HG02798 (cell line): ENCODE measurements at regions not wholly inside any gene's neighbourhood (a gene's known extent, or its start where the extent isn't known, plus 50 kb on each side); places are given as distances from the start of the nearest gene placed in this dataset.
"Not testable (repeated sequence)": the region's sequence is repeated elsewhere in the genome, so short reads cannot be mapped to it uniquely, and the experiment has no call there.

Source experiments
- ATAC-seq: cut with Tn5 transposase; IDR thresholded peaks from one replicate; pipeline ENCODE4 v1.9.1; 2021; ENCODE audit warnings: mild to moderate bottlenecking; ENCODE audit not compliant: unreplicated experiment, poor library complexity

DNA sequence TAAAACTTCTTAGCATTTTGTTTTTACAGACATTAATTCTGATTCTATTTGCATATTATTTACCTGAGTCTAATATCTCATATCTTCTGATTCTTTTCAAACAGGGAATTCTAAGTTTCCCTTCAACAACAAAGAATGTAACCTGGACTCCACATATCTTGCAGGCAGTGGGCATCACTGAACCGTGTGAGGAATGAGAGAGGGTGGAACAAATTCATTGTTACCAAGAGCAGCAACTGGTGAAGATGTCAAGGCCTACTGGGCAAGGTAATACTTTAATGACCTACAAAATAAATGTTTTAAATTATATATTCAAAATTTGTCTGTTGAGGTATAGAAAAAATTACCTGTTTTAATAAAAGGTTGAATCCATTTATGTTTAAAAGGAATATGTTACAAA is 455.3 kb upstream of the TUSC1 start:
- ATAC-seq, result no peak

- no peak for ATAC-seq
These were observed 454.6 kb upstream of the TUSC1 start for GRCh38 chr9:26132746-26133312.

DNA sequence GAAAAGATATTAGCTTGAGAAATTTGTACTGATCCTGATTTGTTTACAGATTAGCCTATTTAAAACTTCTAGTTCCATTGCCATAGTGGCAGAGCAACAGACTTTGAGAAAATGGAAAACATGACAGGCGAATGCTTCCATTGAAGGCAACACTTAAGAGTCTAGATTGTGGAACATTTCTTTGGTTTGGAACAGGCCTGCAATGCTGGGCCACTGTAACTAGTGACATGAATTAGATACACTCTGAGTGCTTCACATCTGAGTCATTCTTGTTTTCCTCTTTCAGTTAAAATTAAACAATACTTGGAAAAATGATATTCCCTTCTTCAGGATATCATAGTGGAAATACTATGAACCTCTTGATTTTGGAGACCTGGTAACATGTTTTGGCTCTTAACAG is 453.6 kb upstream of the TUSC1 start:
- no peak for ATAC-seq

GRCh38 chr9:26129217-26129616 is 451.0 kb upstream of the TUSC1 start:
- no peak for ATAC-seq

DNA sequence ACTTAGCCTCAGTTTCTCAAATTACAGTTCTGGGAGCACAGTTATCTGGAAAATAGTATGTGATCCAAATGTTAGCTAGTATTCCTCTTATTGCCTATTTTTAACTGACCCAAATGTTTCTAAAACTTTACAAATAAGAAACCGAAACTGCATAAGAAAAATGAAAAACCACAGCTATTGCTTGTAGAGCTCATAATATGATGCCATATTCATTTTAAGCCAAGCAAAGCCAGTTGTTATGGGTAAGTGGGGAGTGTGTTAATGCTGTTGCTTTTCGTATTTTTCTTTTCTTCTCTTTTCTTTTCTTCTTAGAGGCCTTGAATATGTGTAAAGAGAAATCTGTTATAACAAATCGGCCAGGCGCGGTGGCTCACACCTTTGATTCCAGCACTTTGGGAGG is 447.4 kb upstream of the TUSC1 start:
- ATAC-seq, result no peak

DNA sequence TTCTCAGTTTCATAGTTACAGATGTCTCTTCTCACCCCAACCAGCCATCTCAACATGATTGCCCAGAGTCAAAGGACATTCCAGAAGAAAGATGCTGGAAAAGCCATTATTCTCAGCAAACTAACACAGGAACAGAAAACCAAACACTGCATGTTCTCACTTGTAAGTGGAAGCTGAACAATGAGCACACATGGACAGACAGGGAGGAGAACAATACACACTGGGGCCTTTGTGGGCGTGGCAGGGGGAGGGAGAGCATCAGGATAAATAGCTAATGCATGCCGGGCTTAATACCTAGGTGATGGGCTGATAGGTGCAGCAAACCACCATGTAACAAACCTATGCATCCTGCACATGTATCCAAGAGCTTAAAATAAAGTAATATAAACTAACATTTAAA is 437.8 kb upstream of the TUSC1 start:
- ATAC-seq, result not testable (repeated sequence)

DNA sequence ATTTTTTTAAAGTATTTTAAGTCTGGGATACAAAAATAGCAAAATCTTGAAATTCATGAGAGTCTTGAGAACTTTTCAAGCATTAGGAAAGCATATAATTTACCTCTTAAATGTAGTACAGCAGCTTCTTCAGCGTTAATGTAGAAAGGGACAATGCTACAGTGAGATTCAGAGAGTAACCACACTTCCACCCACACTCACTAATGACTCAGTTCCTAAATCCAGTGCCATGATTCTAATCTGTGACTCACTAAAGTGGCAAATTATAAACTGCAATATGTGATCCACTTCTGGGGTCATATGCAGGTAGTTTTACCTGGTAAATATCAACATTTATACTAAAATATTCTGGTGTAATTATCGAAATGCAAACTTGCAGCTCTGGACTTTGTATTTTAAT is 434.5 kb upstream of the TUSC1 start:
- ATAC-seq, result no peak

DNA sequence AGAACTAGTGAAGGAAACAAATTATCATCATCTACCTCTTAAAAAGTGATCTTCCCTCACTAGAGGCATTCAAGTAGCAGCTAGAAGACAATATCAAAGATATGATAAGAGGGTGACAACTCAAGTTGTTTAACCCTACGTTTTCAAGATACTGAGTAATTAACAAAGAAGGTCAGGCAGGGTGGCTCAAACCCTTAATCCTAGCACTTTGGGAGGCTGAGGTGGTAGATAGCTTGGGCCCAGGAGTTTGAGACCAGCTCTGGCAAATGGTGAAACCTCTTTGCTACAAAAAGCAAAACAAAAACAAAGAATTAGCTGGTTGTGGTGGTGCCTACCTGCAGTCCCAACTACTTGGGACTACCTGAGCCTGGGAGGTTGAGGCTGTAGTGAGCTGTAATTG is 408.2 kb upstream of the TUSC1 start:
- no peak for ATAC-seq

- no peak for ATAC-seq
These were observed 403.6 kb upstream of the TUSC1 start for GRCh38 chr9:26081847-26082246.

- ATAC-seq, result no peak
These were observed 400.5 kb upstream of the TUSC1 start for GRCh38 chr9:26078706-26079105.

- no peak for ATAC-seq
These were observed 399.6 kb upstream of the TUSC1 start for GRCh38 chr9:26077860-26078259.

DNA sequence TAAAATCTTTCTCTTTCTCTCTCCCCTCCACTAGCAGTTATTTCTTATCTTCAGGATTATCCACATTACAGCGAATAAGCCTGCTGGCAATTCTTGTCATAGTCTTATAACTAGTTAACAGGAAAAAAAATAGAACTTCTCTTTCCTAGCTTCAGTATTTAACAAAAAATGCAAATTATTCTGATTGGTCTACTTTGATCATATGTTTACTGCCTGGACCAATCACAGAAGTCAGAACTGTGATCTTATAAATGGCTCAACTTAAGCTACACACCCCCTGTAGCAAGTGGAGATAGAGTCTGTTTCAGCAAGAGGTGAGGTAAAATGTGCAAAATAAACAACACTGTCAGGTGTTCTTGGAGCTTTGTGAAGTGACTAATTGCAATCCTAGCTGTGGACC is 389.4 kb upstream of the TUSC1 start:
- ATAC-seq, result no peak

DNA sequence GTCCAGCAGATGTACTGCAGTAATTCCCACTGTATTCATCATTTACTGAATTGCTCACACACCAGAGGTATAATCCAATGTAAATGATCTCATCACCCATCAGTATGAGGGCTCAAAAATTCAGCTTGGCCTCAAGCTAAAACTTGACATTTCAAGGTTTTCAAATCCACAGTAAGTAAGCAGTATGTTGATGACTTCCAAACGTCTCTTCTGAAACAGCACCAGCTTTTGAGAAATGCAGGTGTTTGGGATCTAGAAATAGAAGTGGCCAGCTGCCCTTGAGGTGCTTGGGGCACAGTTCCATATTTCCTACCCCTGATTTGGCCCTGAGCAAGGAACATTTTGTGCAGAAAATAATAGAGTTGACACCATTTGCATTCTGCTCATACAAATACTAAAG is 388.0 kb upstream of the TUSC1 start:
- no peak for ATAC-seq

DNA sequence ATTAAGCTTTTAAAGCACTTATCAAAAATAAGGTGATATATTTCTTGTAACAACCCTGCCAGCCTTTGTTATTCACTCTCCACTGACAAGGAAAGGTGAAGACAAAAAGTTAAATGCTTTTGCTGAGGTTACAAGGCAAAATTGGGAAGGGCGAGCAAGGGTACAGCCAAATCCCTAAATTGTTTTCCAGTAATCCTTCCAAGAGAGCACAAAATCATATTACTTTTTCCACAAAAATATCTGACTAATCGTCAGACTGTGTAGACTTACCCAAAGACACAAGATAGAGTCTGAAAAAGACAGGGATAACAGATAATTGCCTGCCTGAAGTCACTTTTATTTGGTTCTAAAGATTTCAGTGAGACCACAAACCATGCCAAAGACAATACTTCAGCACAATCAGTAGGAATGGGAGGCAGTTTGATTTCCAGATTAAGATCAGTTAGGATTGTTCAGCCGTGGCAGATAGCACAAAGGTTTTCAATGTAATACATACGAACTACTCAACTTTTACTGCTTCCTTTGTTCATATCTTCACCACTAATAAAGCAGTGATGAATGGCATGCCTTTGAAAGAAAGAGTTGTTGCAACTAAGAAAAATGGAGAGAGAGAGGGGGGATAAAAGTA is 383.8 kb upstream of the TUSC1 start:
- no peak for ATAC-seq

DNA sequence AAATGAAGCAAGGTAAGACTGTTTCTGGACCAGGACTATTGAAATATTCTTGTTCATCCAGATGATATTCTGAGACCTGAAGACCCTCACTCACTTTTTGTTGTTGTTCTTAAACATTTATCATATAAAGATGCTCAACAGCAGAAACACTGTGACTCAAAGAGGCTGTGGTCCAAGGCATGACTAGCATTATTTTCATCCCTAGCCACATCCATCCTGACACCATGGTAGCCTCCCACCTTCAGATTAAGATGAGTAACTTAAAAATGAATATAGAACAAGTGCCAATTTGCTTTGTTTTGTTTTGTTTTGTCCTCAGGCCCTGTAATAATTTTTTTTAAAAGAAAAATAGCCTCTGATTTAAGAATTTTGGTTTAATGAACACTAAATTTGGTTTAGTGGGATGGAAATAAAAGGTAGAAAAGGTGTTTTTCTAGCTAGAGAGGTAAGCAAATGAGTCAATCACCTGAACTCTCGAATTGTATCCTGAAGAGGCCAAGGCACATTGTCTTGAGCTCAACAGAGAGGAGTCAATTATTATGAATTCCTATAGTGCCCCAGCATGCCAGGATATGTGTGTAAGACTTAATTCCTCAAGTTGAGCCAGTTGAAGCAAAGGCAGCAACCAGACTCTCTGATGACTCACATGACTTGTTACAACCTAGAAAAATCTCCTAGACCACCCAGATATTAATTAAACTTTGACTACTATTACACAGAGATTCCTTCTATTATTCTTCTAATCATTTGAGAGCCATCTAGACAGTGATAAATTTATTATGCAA is 380.1 kb upstream of the TUSC1 start:
- ATAC-seq, result no peak

DNA sequence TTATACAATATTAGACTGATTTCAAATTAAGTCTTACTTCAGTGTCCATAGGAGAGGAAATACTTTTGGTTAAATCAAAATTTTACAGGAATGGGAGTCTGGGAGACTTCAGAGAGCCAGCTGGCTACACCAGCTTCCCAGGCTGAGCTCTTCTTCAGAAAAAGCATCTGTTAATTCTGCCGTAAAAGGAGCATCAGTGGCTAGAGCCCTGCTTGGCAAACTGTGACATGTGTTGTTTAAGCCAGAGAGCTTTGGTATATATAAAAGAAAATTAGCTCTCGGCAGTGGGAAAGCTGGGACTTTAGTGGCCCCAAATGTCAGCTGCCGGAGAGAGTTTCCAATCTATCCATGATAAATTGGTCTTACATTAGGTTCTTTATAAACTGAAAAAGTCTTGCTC is 378.8 kb upstream of the TUSC1 start:
- no peak for ATAC-seq

DNA sequence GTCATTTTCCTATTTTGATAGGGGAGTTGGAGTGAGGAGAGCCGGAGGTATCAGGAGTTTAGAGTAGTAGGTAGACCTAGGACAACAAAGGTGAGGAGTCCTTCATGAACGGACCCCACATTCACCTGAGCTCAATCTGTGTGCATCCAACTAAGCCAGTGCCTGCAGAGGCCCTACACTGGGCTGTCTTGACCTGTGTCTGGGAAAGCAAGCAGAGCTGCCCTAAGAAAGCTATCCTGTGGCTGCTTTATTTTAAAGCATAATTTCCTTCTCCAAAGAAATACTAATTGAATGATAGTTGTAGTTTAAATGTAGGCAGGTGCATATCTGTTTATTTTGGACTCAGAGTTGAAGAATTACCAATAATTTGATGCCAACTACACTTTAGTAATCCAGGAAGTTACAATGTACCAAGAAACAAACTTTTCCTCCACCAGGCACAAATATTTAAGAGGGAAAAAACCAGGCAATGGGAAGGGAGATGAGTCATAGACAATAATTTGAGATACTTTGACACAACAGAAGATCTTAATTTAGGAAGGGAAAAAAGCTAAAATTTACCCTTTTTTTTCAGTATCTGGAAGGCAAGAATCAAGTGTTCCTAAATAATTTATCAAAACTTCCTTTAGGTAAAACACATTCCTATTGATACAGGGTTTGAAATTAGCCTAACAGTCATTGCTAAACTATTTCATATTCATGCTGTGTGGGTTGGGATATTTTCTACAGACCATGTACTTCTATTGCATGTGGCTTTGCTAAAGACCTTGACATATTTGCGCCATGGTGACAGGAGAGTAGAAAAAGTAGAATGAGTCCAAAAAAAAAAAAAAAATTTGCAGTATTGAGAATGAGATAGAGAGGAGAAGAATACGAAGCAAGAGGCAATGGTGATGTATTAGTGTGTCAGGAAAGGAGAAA is 376.6 kb upstream of the TUSC1 start:
- no peak for ATAC-seq

DNA sequence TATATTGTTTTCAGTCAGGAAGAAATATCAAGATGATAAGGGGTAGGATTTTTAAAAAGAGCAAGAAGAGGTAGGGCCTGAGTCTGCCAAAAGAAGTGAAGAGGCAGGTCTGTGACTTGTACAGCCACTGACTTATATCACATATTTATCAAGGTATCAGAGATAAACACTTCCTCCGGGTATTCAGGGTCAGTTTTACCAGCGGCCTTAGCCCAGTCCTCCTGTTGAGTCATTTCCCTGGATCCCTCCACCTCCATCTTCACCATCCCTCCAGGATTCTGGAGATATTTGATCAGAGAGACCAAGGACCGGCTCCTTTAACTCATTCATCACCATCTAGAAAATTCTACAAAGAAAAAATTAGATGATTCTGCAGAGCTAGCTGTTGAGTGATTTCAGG is 375.7 kb upstream of the TUSC1 start:
- no peak for ATAC-seq

GRCh38 chr9:26043431-26043830 is 365.2 kb upstream of the TUSC1 start:
- ATAC-seq, result no peak

DNA sequence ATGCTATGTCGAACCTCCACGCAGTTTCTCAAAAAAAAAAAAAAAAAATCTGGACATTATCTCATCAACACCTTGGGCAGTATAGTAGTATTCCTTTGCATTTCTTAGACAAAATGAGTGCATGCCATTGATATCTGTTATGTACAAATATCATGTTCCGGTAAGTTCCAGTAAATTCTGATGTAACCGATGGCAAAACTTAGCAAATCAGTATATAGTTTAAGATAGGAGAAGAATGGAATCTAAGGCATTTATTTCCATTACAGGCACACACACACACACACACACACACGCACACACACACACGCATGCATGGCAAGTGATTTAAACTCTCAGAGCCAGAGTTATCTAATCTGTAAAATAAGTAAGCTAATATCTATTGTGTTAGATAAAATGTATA is 356.5 kb upstream of the TUSC1 start:
- no peak for ATAC-seq

DNA sequence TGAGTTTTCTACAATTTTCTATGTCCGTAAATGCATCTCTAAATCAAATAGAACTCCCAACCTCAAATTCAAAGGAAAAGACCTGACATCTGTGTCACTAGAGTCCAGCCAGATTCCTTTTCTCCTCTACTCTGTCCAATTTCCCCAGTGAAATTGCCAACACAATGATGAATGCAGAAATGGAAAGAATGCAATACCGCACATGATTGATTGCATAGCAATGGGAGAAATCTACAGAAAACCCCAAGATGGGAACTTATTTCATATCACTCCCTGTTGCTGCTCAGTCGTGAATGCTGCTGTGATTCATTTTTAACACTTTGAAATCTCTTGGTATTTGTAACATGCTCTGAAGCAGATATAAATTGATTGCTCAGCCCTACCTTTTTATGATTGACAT is 355.1 kb upstream of the TUSC1 start:
- no peak for ATAC-seq
